ENCODE measurements at regions not wholly inside any gene's neighbourhood (a gene's known extent, or its start where the extent isn't known, plus 50 kb on each side); places are given as distances from the start of the nearest gene placed in this dataset.

DNA sequence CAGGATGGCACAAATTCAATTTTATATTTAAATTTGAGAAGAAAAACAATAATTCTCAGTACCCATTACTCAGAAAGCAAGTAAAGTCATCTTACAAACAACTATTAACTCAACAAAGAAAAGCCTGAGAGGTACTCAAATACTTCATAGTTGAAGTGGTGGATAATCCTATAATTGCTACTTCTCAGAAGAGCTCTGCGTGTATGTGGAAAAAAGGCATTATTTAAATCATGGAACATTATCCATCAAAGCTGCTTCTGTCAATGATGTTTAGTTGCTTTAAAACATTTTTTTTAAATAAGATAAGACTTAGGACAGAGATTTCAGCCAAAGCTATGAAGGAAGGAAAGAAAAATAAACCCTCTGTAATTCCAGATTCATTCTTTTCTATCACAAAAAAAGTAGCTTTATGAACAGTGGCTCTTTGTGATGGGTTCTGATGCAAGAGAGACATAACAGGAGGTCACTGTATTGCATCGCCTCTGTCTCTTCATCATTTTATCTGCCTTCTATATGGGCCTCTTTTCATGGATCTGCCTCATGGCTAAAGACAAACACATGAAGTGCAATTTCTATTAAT lies 367.9 kb upstream of the SLC35B3 start:
- TF ChIP-seq, protein P1, sequence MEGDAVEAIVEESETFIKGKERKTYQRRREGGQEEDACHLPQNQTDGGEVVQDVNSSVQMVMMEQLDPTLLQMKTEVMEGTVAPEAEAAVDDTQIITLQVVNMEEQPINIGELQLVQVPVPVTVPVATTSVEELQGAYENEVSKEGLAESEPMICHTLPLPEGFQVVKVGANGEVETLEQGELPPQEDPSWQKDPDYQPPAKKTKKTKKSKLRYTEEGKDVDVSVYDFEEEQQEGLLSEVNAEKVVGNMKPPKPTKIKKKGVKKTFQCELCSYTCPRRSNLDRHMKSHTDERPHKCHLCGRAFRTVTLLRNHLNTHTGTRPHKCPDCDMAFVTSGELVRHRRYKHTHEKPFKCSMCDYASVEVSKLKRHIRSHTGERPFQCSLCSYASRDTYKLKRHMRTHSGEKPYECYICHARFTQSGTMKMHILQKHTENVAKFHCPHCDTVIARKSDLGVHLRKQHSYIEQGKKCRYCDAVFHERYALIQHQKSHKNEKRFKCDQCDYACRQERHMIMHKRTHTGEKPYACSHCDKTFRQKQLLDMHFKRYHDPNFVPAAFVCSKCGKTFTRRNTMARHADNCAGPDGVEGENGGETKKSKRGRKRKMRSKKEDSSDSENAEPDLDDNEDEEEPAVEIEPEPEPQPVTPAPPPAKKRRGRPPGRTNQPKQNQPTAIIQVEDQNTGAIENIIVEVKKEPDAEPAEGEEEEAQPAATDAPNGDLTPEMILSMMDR (conservative IDR thresholded peaks at IDR 0.05; ENCODE audit: low read depth, low read length), result no peak
- no peak for TF ChIP-seq EZH2 (IDR thresholded peaks at IDR 0.05; ENCODE audit: borderline replicate concordance, low read depth, low read length, poor library complexity, severe bottlenecking)

All from A673 (cell line).